ENCODE measurements at regions not wholly inside any gene's neighbourhood (a gene's known extent, or its start where the extent isn't known, plus 50 kb on each side); places are given as distances from the start of the nearest gene placed in this dataset.

DNA sequence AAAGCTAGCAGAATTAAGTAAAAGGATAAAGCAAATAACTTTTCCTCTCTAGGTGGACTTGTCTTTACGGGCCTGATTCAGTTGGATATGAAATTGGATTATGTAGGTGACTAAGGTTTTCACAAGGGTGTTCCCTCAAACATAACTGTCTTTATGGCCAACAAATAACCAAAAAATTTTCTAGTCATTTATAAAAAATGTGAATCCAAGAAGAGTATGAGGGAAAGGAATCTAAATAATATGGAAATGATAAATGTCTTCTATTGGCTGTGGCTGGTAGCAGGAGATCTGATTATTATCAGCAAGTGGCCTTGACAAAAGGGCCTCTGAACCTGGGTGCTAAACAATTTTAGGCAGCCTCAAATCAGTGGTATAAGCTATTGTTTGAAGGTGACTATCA is 594.0 kb upstream of the UBE2E2 start:
- no peaks in the 10 kb centered on the region for H3K9me3 Mint-ChIP-seq
- H3K4me1 Mint-ChIP-seq (ENCODE audit: low read depth), result no peaks in the 10 kb centered on the region
- H3K36me3 Mint-ChIP-seq (ENCODE audit: low read depth), result no peaks in the 10 kb centered on the region
- no peak overlapping the region for H3K27ac Mint-ChIP-seq
- no peaks in the 10 kb centered on the region for H3K27me3 Mint-ChIP-seq
- no peak overlapping the region for H3K4me3 Mint-ChIP-seq
- intact Hi-C loops (cut with micrococcal nuclease), result no loop called here

GRCh38 chr3:22612927-22613326 is 590.2 kb upstream of the UBE2E2 start:
- Mint-ChIP-seq H3K4me1 (ENCODE audit: low read depth) (no peaks in the 10 kb centered on the region), H3K4me3 (no peak overlapping the region), H3K27me3 (no peaks in the 10 kb centered on the region), H3K27ac (no peak overlapping the region), H3K9me3 (no peaks in the 10 kb centered on the region), H3K36me3 (ENCODE audit: low read depth) (no peaks in the 10 kb centered on the region)
- intact Hi-C loops (cut with micrococcal nuclease), result no loop called here

DNA sequence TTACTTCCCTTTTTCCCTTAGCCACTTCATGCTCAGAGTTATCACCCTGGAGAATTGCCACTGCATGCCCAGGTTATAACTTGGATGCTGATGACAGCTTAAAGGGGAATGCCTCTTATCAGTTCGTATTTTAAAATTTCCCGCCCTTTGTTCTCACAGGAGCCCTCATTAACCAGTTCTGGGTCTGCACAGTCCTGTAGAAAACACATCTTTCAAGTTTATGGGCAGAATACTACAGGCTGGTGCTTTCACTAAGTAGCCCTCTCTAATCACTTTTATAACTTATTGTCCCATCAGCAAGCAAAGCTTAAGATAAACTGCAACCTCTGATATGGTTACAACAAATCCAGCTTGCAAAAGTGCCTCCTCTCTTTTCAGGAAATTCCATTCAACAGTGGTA is 587.3 kb upstream of the UBE2E2 start:
- intact Hi-C loops (cut with micrococcal nuclease), result no loop called here
- Mint-ChIP-seq H3K4me3 (no peak overlapping the region), H3K27me3 (no peaks in the 10 kb centered on the region), H3K27ac (no peak overlapping the region), H3K36me3 (ENCODE audit: low read depth) (no peaks in the 10 kb centered on the region), H3K4me1 (ENCODE audit: low read depth) (no peaks in the 10 kb centered on the region), H3K9me3 (no peaks in the 10 kb centered on the region)

- H3K27ac Mint-ChIP-seq, result no peak overlapping the region
Measured at GRCh38 chr3:22617372-22617771, 585.8 kb upstream of the UBE2E2 start.

GRCh38 chr3:22620498-22620897 is 582.6 kb upstream of the UBE2E2 start:
- H3K36me3 Mint-ChIP-seq (ENCODE audit: low read depth), result no peaks in the 10 kb centered on the region
- H3K27ac Mint-ChIP-seq, result no peak overlapping the region
- H3K4me1 Mint-ChIP-seq (ENCODE audit: low read depth), result no peaks in the 10 kb centered on the region
- intact Hi-C loops (cut with micrococcal nuclease), result no loop called here
- peaks cover 5% of the 10 kb centered on the region for H3K9me3 Mint-ChIP-seq
- H3K27me3 Mint-ChIP-seq, result no peaks in the 10 kb centered on the region
- H3K4me3 Mint-ChIP-seq, result no peak overlapping the region

More at GRCh38 chr3:22617372-22617771, 585.8 kb upstream of the UBE2E2 start:
- Mint-ChIP-seq H3K36me3 (ENCODE audit: low read depth) (no peaks in the 10 kb centered on the region), H3K27me3 (no peaks in the 10 kb centered on the region), H3K4me3 (no peak overlapping the region), H3K4me1 (ENCODE audit: low read depth) (no peaks in the 10 kb centered on the region), H3K9me3 (no peaks in the 10 kb centered on the region)
- intact Hi-C loops (cut with micrococcal nuclease), result no loop called here

- Mint-ChIP-seq H3K4me1 (ENCODE audit: low read depth) (no peaks in the 10 kb centered on the region), H3K27ac (no peak overlapping the region), H3K9me3 (peaks cover 13% of the 10 kb centered on the region), H3K36me3 (ENCODE audit: low read depth) (no peaks in the 10 kb centered on the region), H3K4me3 (no peak overlapping the region), H3K27me3 (no peaks in the 10 kb centered on the region)
- intact Hi-C loops (cut with micrococcal nuclease), result no loop called here
Measured at GRCh38 chr3:22621205-22621809, 581.8 kb upstream of the UBE2E2 start.

- Mint-ChIP-seq H3K27ac (no peak overlapping the region), H3K36me3 (ENCODE audit: low read depth) (no peaks in the 10 kb centered on the region), H3K27me3 (no peaks in the 10 kb centered on the region), H3K4me3 (no peak overlapping the region), H3K9me3 (peaks cover 25% of the 10 kb centered on the region), H3K4me1 (ENCODE audit: low read depth) (no peaks in the 10 kb centered on the region)
- intact Hi-C loops (cut with micrococcal nuclease), result no loop called here
Measured at GRCh38 chr3:22627993-22628499, 575.1 kb upstream of the UBE2E2 start.

DNA sequence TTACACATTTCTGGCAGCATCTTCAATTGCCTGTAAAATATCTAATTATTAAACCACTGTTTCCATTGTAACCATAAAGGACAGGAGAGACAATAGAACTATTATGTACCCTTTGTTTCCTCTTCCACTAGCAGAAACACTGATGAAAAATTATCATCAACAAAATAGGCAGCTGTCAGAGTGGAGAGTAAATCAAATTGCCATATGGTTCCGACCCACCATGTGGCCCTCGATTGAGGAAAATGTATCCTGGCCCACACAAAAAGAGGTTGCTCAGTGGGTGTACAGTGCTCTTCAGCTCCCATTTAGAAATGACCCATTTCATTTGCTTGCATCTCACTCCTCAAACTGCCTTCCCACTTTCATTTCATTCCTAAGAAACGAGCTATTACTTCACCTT is 570.6 kb upstream of the UBE2E2 start:
- intact Hi-C loops (cut with micrococcal nuclease), result no loop called here
- Mint-ChIP-seq H3K36me3 (ENCODE audit: low read depth) (no peaks in the 10 kb centered on the region), H3K4me3 (no peak overlapping the region), H3K27me3 (no peaks in the 10 kb centered on the region), H3K9me3 (peaks cover under 1% of the 10 kb centered on the region), H3K27ac (no peak overlapping the region), H3K4me1 (ENCODE audit: low read depth) (peaks cover 6% of the 10 kb centered on the region)

- Mint-ChIP-seq H3K27me3 (no peaks in the 10 kb centered on the region), H3K36me3 (ENCODE audit: low read depth) (no peaks in the 10 kb centered on the region), H3K9me3 (peaks cover 16% of the 10 kb centered on the region), H3K4me1 (ENCODE audit: low read depth) (peaks cover 6% of the 10 kb centered on the region), H3K27ac (no peak overlapping the region), H3K4me3 (no peak overlapping the region)
- intact Hi-C loops (cut with micrococcal nuclease), result no loop called here
Measured at GRCh38 chr3:22634433-22634832, 568.7 kb upstream of the UBE2E2 start.

GRCh38 chr3:22659651-22660475 is 543.3 kb upstream of the UBE2E2 start:
- intact Hi-C loops (cut with micrococcal nuclease), result no loop called here
- H3K27me3 Mint-ChIP-seq, result no peaks in the 10 kb centered on the region
- peaks cover 9% of the 10 kb centered on the region for H3K9me3 Mint-ChIP-seq
- no peaks in the 10 kb centered on the region for H3K4me1 Mint-ChIP-seq (ENCODE audit: low read depth)
- no peaks in the 10 kb centered on the region for H3K36me3 Mint-ChIP-seq (ENCODE audit: low read depth)
- no peak overlapping the region for H3K27ac Mint-ChIP-seq
- no peak overlapping the region for H3K4me3 Mint-ChIP-seq

GRCh38 chr3:22660606-22661005 is 542.5 kb upstream of the UBE2E2 start:
- intact Hi-C loops (cut with micrococcal nuclease), result no loop called here
- Mint-ChIP-seq H3K4me1 (ENCODE audit: low read depth) (no peaks in the 10 kb centered on the region), H3K4me3 (no peak overlapping the region), H3K27ac (no peak overlapping the region), H3K9me3 (peaks cover 8% of the 10 kb centered on the region), H3K27me3 (no peaks in the 10 kb centered on the region), H3K36me3 (ENCODE audit: low read depth) (no peaks in the 10 kb centered on the region)

- Mint-ChIP-seq H3K27me3 (no peaks in the 10 kb centered on the region), H3K9me3 (peaks cover 2% of the 10 kb centered on the region), H3K4me3 (no peak overlapping the region), H3K27ac (no peak overlapping the region), H3K36me3 (ENCODE audit: low read depth) (no peaks in the 10 kb centered on the region), H3K4me1 (ENCODE audit: low read depth) (no peaks in the 10 kb centered on the region)
- intact Hi-C loops (cut with micrococcal nuclease), result no loop called here
Measured at GRCh38 chr3:22661121-22661700, 541.9 kb upstream of the UBE2E2 start.

DNA sequence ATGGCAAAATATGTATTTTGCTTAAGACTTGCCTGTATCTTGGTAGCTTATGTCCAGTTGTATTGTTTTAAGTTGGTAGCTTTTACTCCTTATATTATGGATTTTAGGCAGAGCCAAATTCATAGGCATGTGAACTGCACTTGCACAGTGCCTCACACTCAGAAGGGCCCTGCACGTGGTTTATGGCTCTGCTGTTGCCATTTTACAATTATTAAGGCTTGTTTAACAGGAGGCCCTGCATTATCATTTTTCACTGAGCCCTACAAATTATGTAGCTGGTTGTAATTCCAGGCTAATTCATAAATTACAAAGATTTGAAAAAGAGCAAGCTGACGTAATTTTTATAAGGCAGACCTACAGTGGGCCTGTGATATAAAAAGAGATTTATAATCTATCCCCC is 537.6 kb upstream of the UBE2E2 start:
- H3K27ac Mint-ChIP-seq, result no peak overlapping the region
- H3K36me3 Mint-ChIP-seq (ENCODE audit: low read depth), result no peaks in the 10 kb centered on the region
- H3K27me3 Mint-ChIP-seq, result no peaks in the 10 kb centered on the region
- intact Hi-C loops (cut with micrococcal nuclease), result no loop called here
- no peaks in the 10 kb centered on the region for H3K4me1 Mint-ChIP-seq (ENCODE audit: low read depth)
- no peak overlapping the region for H3K4me3 Mint-ChIP-seq
- no peaks in the 10 kb centered on the region for H3K9me3 Mint-ChIP-seq

DNA sequence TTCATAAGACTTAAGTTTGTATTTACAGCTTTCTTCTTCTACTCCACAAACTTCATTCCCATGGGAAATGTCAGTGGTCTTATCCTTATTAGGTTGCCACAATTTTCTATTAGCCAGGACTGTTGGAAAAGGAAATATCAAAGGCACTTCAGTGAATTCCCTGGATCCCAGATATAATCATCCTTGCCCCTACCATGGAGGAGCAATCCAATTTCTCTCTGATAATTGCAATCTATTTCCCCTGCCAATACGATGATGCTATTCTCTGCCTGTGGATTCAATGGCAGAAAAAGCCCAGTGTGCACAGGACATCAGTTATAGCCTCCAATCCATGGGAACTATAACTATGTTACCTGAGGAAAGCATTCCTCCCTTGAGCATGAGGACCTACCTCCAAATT is 536.4 kb upstream of the UBE2E2 start:
- Mint-ChIP-seq H3K4me1 (ENCODE audit: low read depth) (no peaks in the 10 kb centered on the region), H3K9me3 (no peaks in the 10 kb centered on the region), H3K27me3 (no peaks in the 10 kb centered on the region), H3K4me3 (no peak overlapping the region), H3K36me3 (ENCODE audit: low read depth) (no peaks in the 10 kb centered on the region), H3K27ac (no peak overlapping the region)
- intact Hi-C loops (cut with micrococcal nuclease), result no loop called here
